GM21423 (cell line): ENCODE measurements at regions not wholly inside any gene's neighbourhood (a gene's known extent, or its start where the extent isn't known, plus 50 kb on each side); places are given as distances from the start of the nearest gene placed in this dataset.
A peak's percentile ranks its signal among the peaks of the same experiment; 100 is the strongest.

Experiments used
- ATAC-seq: cut with Tn5 transposase; IDR thresholded peaks from one replicate; pipeline ENCODE4 v1.9.1; 2021; ENCODE audit warnings: mild to moderate bottlenecking, moderate library complexity; ENCODE audit not compliant: unreplicated experiment

GRCh38 chrX:40485973-40486372, 94.8 kb upstream of the ATP6AP2 start:
- ATAC-seq, result no peak

GRCh38 chrX:40485102-40485826, 95.5 kb upstream of the ATP6AP2 start:
- no peak for ATAC-seq

GRCh38 chrX:40484408-40485091, 96.2 kb upstream of the ATP6AP2 start:
- no peak for ATAC-seq

- ATAC-seq, result no peak
Observed at GRCh38 chrX:40483502-40483901, 97.3 kb upstream of the ATP6AP2 start.

GRCh38 chrX:40479777-40480318, 100.9 kb upstream of the ATP6AP2 start:
- ATAC-seq, result no peak

GRCh38 chrX:40478474-40479065, 102.2 kb upstream of the ATP6AP2 start:
- ATAC-seq, result no peak

- ATAC-seq, result no peak
Observed at GRCh38 chrX:40476958-40477357, 103.8 kb upstream of the ATP6AP2 start.

- ATAC-seq, result no peak
Observed at GRCh38 chrX:40474645-40475044, 106.1 kb upstream of the ATP6AP2 start.

GRCh38 chrX:40474205-40474626, 106.6 kb upstream of the ATP6AP2 start:
- ATAC-seq, result no peak

GRCh38 chrX:40473460-40474204, 107.1 kb upstream of the ATP6AP2 start:
- ATAC-seq, result no peak

- ATAC-seq, result no peak
Observed at GRCh38 chrX:40471965-40472648, 108.7 kb upstream of the ATP6AP2 start.

- ATAC-seq, result no peak
Observed at GRCh38 chrX:40470830-40471429, 109.8 kb upstream of the ATP6AP2 start.

GRCh38 chrX:40469316-40469715, 111.5 kb upstream of the ATP6AP2 start:
- ATAC-seq, result no peak

- ATAC-seq, result peak; percentile 79
Observed at GRCh38 chrX:40468033-40468846, 112.5 kb upstream of the ATP6AP2 start.

- no peak for ATAC-seq
Observed at GRCh38 chrX:40467454-40467853, 113.3 kb upstream of the ATP6AP2 start.

GRCh38 chrX:40465735-40466551, 114.8 kb upstream of the ATP6AP2 start:
- no peak for ATAC-seq

GRCh38 chrX:40462795-40463194, 118.0 kb upstream of the ATP6AP2 start:
- no peak for ATAC-seq

- no peak for ATAC-seq
Observed at GRCh38 chrX:40460926-40461325, 119.8 kb upstream of the ATP6AP2 start.
